ENCODE measurements at regions not wholly inside any gene's neighbourhood (a gene's known extent, or its start where the extent isn't known, plus 50 kb on each side); places are given as distances from the start of the nearest gene placed in this dataset.

- H3K27ac ChIP-seq (ENCODE audit: low read depth in 1 of 2, low read length in 2 of 2), result no peak overlapping the region
- H3K4me1 ChIP-seq (ENCODE audit: insufficient read depth, low read length), result no peaks in the 10 kb centered on the region
- intact Hi-C loops (cut with DNase I, micrococcal nuclease), result no loop called here
- no peaks in the 10 kb centered on the region for H3K27me3 ChIP-seq (ENCODE audit: control insufficient read depth in 1 of 2, insufficient read depth in 2 of 2, low read length in 2 of 2)
- H3K27ac Mint-ChIP-seq, result no peak overlapping the region
- H3K4me3 ChIP-seq (ENCODE audit: low read length), result no peak overlapping the region
- no peak for TF ChIP-seq CTCF (IDR thresholded peaks at IDR 0.05)
- no peaks in the 10 kb centered on the region for H3K4me1 Mint-ChIP-seq (ENCODE audit: low read depth)
- H3K4me3 Mint-ChIP-seq, result no peak overlapping the region
- H3K27me3 Mint-ChIP-seq, result no peaks in the 10 kb centered on the region
- no peaks in the 10 kb centered on the region for H3K36me3 ChIP-seq (ENCODE audit: insufficient read depth, low read length)
- DNase-seq (no peak), ATAC-seq (ENCODE audit: poor library complexity) (no peak)
- no peaks in the 10 kb centered on the region for H3K36me3 Mint-ChIP-seq (ENCODE audit: low read depth)
- H3K9me3 Mint-ChIP-seq, result no peaks in the 10 kb centered on the region
- ChIA-PET POLR2A (no interaction called here), CTCF (no interaction called here)
- no peaks in the 10 kb centered on the region for H3K9me3 ChIP-seq (ENCODE audit: control insufficient read depth in 1 of 2, insufficient read depth in 1 of 2, low read length in 2 of 2)
These were observed 217.1 kb downstream of the HTR7 start for GRCh38 chr10:90640756-90641155.

- Mint-ChIP-seq H3K27ac (no peak overlapping the region), H3K27me3 (no peaks in the 10 kb centered on the region), H3K36me3 (ENCODE audit: low read depth) (no peaks in the 10 kb centered on the region), H3K9me3 (no peaks in the 10 kb centered on the region), H3K4me1 (ENCODE audit: low read depth) (no peaks in the 10 kb centered on the region), H3K4me3 (no peak overlapping the region)
- intact Hi-C loops (cut with DNase I, micrococcal nuclease), result no loop called here
- ATAC-seq (ENCODE audit: poor library complexity) (no peak), DNase-seq (no peak)
- CTCF ChIA-PET, result no interaction called here
- no peaks in the 10 kb centered on the region for H3K27me3 ChIP-seq (ENCODE audit: control insufficient read depth in 1 of 2, insufficient read depth in 2 of 2, low read length in 2 of 2)
- no peak overlapping the region for H3K4me3 ChIP-seq (ENCODE audit: low read length)
- H3K9me3 ChIP-seq (ENCODE audit: control insufficient read depth in 1 of 2, insufficient read depth in 1 of 2, low read length in 2 of 2), result no peaks in the 10 kb centered on the region
- H3K36me3 ChIP-seq (ENCODE audit: insufficient read depth, low read length), result no peaks in the 10 kb centered on the region
- H3K4me1 ChIP-seq (ENCODE audit: insufficient read depth, low read length), result no peaks in the 10 kb centered on the region
- POLR2A ChIA-PET, result no interaction called here
- H3K27ac ChIP-seq (ENCODE audit: low read depth in 1 of 2, low read length in 2 of 2), result no peak overlapping the region
- TF ChIP-seq CTCF (IDR thresholded peaks at IDR 0.05), result no peak
These were observed 216.1 kb downstream of the HTR7 start for GRCh38 chr10:90641731-90642130.

- Mint-ChIP-seq H3K9me3 (no peaks in the 10 kb centered on the region), H3K4me1 (ENCODE audit: low read depth) (no peaks in the 10 kb centered on the region), H3K36me3 (ENCODE audit: low read depth) (no peaks in the 10 kb centered on the region), H3K27me3 (no peaks in the 10 kb centered on the region), H3K4me3 (no peak overlapping the region), H3K27ac (no peak overlapping the region)
- Histone ChIP-seq H3K9me3 (ENCODE audit: control insufficient read depth in 1 of 2, insufficient read depth in 1 of 2, low read length in 2 of 2) (no peaks in the 10 kb centered on the region), H3K36me3 (ENCODE audit: insufficient read depth, low read length) (no peaks in the 10 kb centered on the region), H3K4me1 (ENCODE audit: insufficient read depth, low read length) (no peaks in the 10 kb centered on the region), H3K27ac (ENCODE audit: low read depth in 1 of 2, low read length in 2 of 2) (no peak overlapping the region), H3K27me3 (ENCODE audit: control insufficient read depth in 1 of 2, insufficient read depth in 2 of 2, low read length in 2 of 2) (no peaks in the 10 kb centered on the region), H3K4me3 (ENCODE audit: low read length) (no peak overlapping the region)
- DNase-seq, result no peak
- no peak for TF ChIP-seq CTCF (IDR thresholded peaks at IDR 0.05)
- ChIA-PET POLR2A (no interaction called here), CTCF (interaction anchor here (1.0 kb wide), 1 partner anchor 10 kb away, joined by 3 read pairs; no protein-coding TSS in a partner anchor)
- intact Hi-C loops (cut with DNase I, micrococcal nuclease), result no loop called here
- ATAC-seq (ENCODE audit: poor library complexity), result no peak
These were observed 215.7 kb downstream of the HTR7 start for GRCh38 chr10:90642136-90642535.

Data from CD4-positive, alpha-beta T cell (primary cell).